Astrocyte (in vitro differentiated cells and primary cell): ENCODE measurements at regions not wholly inside any gene's neighbourhood (a gene's known extent, or its start where the extent isn't known, plus 50 kb on each side); places are given as distances from the start of the nearest gene placed in this dataset.
"Not testable (repeated sequence)": the region's sequence is repeated elsewhere in the genome, so short reads cannot be mapped to it uniquely, and the experiment has no call there.

Experiments used
- DNase-seq: peaks from one replicate; pipeline ENCODE4 v3.0.0-alpha.2; 2010; ENCODE audit warnings: low read depth
- FAIRE-seq: peaks from 2 replicates; lab custom pipeline; 2011; peaks lifted over from hg19 to GRCh38; lab: Jason Lieb, UNC
- H2AFZ ChIP-seq: 2 replicates; pipeline ENCODE4 v1.6.0; 2012; ENCODE audit warnings: low read depth, low read length, inconsistent platforms
- H3K27ac ChIP-seq: 2 replicates; pipeline ENCODE4 v1.5.1; 2011; ENCODE audit warnings: low read depth, low read length, inconsistent platforms
- H3K27me3 ChIP-seq: 2 replicates; pipeline ENCODE4 v1.6.0; 2011; ENCODE audit warnings: low read length, inconsistent platforms; ENCODE audit not compliant: insufficient read depth
- H3K36me3 ChIP-seq: 2 replicates; pipeline ENCODE4 v1.5.1; 2011; ENCODE audit warnings: low read length, inconsistent platforms; ENCODE audit not compliant: insufficient read depth
- H3K4me1 ChIP-seq: 2 replicates; pipeline ENCODE4 v1.5.1; 2011; ENCODE audit warnings: low read length, inconsistent platforms; ENCODE audit not compliant: insufficient read depth
- H3K4me2 ChIP-seq: 2 replicates; pipeline ENCODE4 v1.6.0; 2012; ENCODE audit warnings: low read length, inconsistent platforms
- H3K4me3 ChIP-seq: 2 replicates; pipeline ENCODE4 v1.5.1; 2011; ENCODE audit warnings: low read depth, mild to moderate bottlenecking, low read length, inconsistent platforms; ENCODE audit not compliant: insufficient read depth
- H3K79me2 ChIP-seq: 2 replicates; pipeline ENCODE4 v1.6.0; 2012; ENCODE audit warnings: mild to moderate bottlenecking, low read length, inconsistent platforms; ENCODE audit not compliant: insufficient read depth
- H3K9ac ChIP-seq: 2 replicates; pipeline ENCODE4 v1.6.0; 2012; ENCODE audit warnings: mild to moderate bottlenecking, low read length, inconsistent platforms
- H3K9me3 ChIP-seq: 2 replicates; pipeline ENCODE4 v1.5.1; 2012; ENCODE audit warnings: low read depth, mild to moderate bottlenecking, low read length, inconsistent platforms; ENCODE audit not compliant: insufficient read depth
- H4K20me1 ChIP-seq: 2 replicates; pipeline ENCODE4 v1.6.0; 2012; ENCODE audit warnings: low read length, inconsistent platforms; ENCODE audit not compliant: insufficient read depth
- H3K27ac Mint-ChIP-seq: one replicate; pipeline ENCODE4 v1.8.0; 2021; ENCODE audit warnings: mild to moderate bottlenecking, mixed read lengths; ENCODE audit not compliant: unreplicated experiment
- H3K27me3 Mint-ChIP-seq: one replicate; pipeline ENCODE4 v1.8.0; 2021; ENCODE audit warnings: low read depth, mixed read lengths; ENCODE audit not compliant: unreplicated experiment
- H3K36me3 Mint-ChIP-seq: one replicate; pipeline ENCODE4 v1.8.0; 2021; ENCODE audit warnings: low read depth, mixed read lengths; ENCODE audit not compliant: unreplicated experiment
- H3K4me1 Mint-ChIP-seq: one replicate; pipeline ENCODE4 v1.8.0; 2021; ENCODE audit warnings: low read depth, mixed read lengths; ENCODE audit not compliant: unreplicated experiment
- H3K4me3 Mint-ChIP-seq: one replicate; pipeline ENCODE4 v1.8.0; 2021; ENCODE audit warnings: mild to moderate bottlenecking, moderate library complexity, mixed read lengths; ENCODE audit not compliant: unreplicated experiment
- H3K9me3 Mint-ChIP-seq: one replicate; pipeline ENCODE4 v1.8.0; 2021; ENCODE audit warnings: mild to moderate bottlenecking, mixed read lengths; ENCODE audit not compliant: unreplicated experiment
- CTCF ChIP-seq: IDR thresholded peaks from 2 replicates; pipeline ENCODE4 v1.5.1; 2011; ENCODE audit warnings: low read depth, mild to moderate bottlenecking, inconsistent platforms, low read length, moderate library complexity; ENCODE audit not compliant: insufficient read depth
- EZH2 ChIP-seq: IDR thresholded peaks from 2 replicates; pipeline ENCODE4 v1.6.1; 2012; ENCODE audit warnings: mild to moderate bottlenecking, low read length, inconsistent platforms; ENCODE audit not compliant: insufficient read depth

- Mint-ChIP-seq H3K27ac (no peak overlapping the region), H3K36me3 (no peaks in the 10 kb centered on the region), H3K9me3 (no peaks in the 10 kb centered on the region), H3K4me3 (no peak overlapping the region), H3K4me1 (no peaks in the 10 kb centered on the region), H3K27me3 (no peaks in the 10 kb centered on the region)
- FAIRE-seq (no peak), DNase-seq (no peak)
- no peaks in the 10 kb centered on the region for H4K20me1 ChIP-seq
- H3K4me1 ChIP-seq = no peaks in the 10 kb centered on the region
- H3K9ac ChIP-seq = no peak overlapping the region
- H3K27me3 ChIP-seq = no peaks in the 10 kb centered on the region
- no peak overlapping the region for H2AFZ ChIP-seq
- H3K79me2 ChIP-seq = no peaks in the 10 kb centered on the region
- no peak overlapping the region for H3K4me2 ChIP-seq
- TF ChIP-seq CTCF (no peak), EZH2 (no peak)
- H3K9me3 ChIP-seq = no peaks in the 10 kb centered on the region
- no peak overlapping the region for H3K27ac ChIP-seq
- H3K36me3 ChIP-seq = no peaks in the 10 kb centered on the region
- no peak overlapping the region for H3K4me3 ChIP-seq
These were observed 255.8 kb downstream of the PRDM9 start for GRCh38 chr5:23763170-23763569.

GRCh38 chr5:23776684-23777083 lies 269.3 kb downstream of the PRDM9 start:
- H4K20me1 ChIP-seq = no peaks in the 10 kb centered on the region
- H3K4me3 ChIP-seq = no peak overlapping the region
- no peak overlapping the region for H3K27ac Mint-ChIP-seq
- no peaks in the 10 kb centered on the region for H3K79me2 ChIP-seq
- no peaks in the 10 kb centered on the region for H3K4me1 Mint-ChIP-seq
- peaks cover 3% of the 10 kb centered on the region for H3K9me3 ChIP-seq
- no peak overlapping the region for H3K4me3 Mint-ChIP-seq
- TF ChIP-seq EZH2 (no peak), CTCF (no peak)
- no peaks in the 10 kb centered on the region for H3K27me3 Mint-ChIP-seq
- FAIRE-seq (no peak), DNase-seq (no peak)
- no peaks in the 10 kb centered on the region for H3K4me1 ChIP-seq
- no peaks in the 10 kb centered on the region for H3K9me3 Mint-ChIP-seq
- H3K9ac ChIP-seq = no peak overlapping the region
- no peak overlapping the region for H3K27ac ChIP-seq
- H3K36me3 ChIP-seq = no peaks in the 10 kb centered on the region
- H3K27me3 ChIP-seq = no peaks in the 10 kb centered on the region
- H3K36me3 Mint-ChIP-seq = no peaks in the 10 kb centered on the region
- no peak overlapping the region for H2AFZ ChIP-seq
- H3K4me2 ChIP-seq = no peak overlapping the region

- not testable (repeated sequence) for H2AFZ ChIP-seq, FAIRE-seq, H3K9me3 Mint-ChIP-seq
These were observed 292.9 kb downstream of the PRDM9 start for GRCh38 chr5:23800307-23800706.

More at GRCh38 chr5:23800307-23800706, 292.9 kb downstream of the PRDM9 start:
- H3K4me1 ChIP-seq, H3K27me3 Mint-ChIP-seq, H3K27me3 ChIP-seq, H3K4me3 Mint-ChIP-seq, H3K27ac Mint-ChIP-seq, H3K79me2 ChIP-seq, H3K36me3 Mint-ChIP-seq, H3K4me3 ChIP-seq, DNase-seq, H3K9me3 ChIP-seq, H3K36me3 ChIP-seq, H3K9ac ChIP-seq, H3K4me2 ChIP-seq, H3K4me1 Mint-ChIP-seq, H3K27ac ChIP-seq, H4K20me1 ChIP-seq: not testable (repeated sequence)
